ENCODE measurements at regions not wholly inside any gene's neighbourhood (a gene's known extent, or its start where the extent isn't known, plus 50 kb on each side); places are given as distances from the start of the nearest gene placed in this dataset.

GRCh38 chr2:151182899-151183809 is 78.5 kb downstream of the RBM43 start:
- no peak for ATAC-seq (ENCODE audit: low FRiP score)
- no peak for TF ChIP-seq CTCF (IDR thresholded peaks at IDR 0.05)

GRCh38 chr2:151182396-151182795 is 79.3 kb downstream of the RBM43 start:
- no peak for TF ChIP-seq CTCF (IDR thresholded peaks at IDR 0.05)
- no peak for ATAC-seq (ENCODE audit: low FRiP score)
- no peak for DNase-seq (ENCODE audit: low spot score)

More at GRCh38 chr2:151182899-151183809, 78.5 kb downstream of the RBM43 start:
- no peak for DNase-seq (ENCODE audit: low spot score)

GRCh38 chr2:151181524-151181923 is 80.1 kb downstream of the RBM43 start:
- DNase-seq (ENCODE audit: low spot score) (no peak), ATAC-seq (ENCODE audit: low FRiP score) (no peak)
- TF ChIP-seq CTCF (IDR thresholded peaks at IDR 0.05) = no peak

GRCh38 chr2:151180123-151180522 is 81.5 kb downstream of the RBM43 start:
- DNase-seq (ENCODE audit: low spot score) (no peak), ATAC-seq (ENCODE audit: low FRiP score) (no peak)
- no peak for TF ChIP-seq CTCF (IDR thresholded peaks at IDR 0.05)

GRCh38 chr2:151178207-151178606 is 83.5 kb downstream of the RBM43 start:
- TF ChIP-seq CTCF (IDR thresholded peaks at IDR 0.05) = no peak
- DNase-seq (ENCODE audit: low spot score) (no peak), ATAC-seq (ENCODE audit: low FRiP score) (no peak)

- TF ChIP-seq CTCF (IDR thresholded peaks at IDR 0.05) = no peak
- ATAC-seq (ENCODE audit: low FRiP score) (no peak), DNase-seq (ENCODE audit: low spot score) (no peak)
These were observed 83.9 kb downstream of the RBM43 start for GRCh38 chr2:151177756-151178155.

- DNase-seq (ENCODE audit: low spot score) = no peak
- ATAC-seq (ENCODE audit: low FRiP score) = no peak
- no peak for TF ChIP-seq CTCF (IDR thresholded peaks at IDR 0.05)
These were observed 85.0 kb downstream of the RBM43 start for GRCh38 chr2:151176661-151177060.

All from omental fat pad (tissue), 3 donors.